PFSK-1 (cell line): ENCODE measurements at regions not wholly inside any gene's neighbourhood (a gene's known extent, or its start where the extent isn't known, plus 50 kb on each side); places are given as distances from the start of the nearest gene placed in this dataset.

Experiments used
- FOXP2 ChIP-seq: optimal IDR thresholded peaks from 2 replicates; pipeline ENCODE3; 2011; ENCODE audit warnings: borderline replicate concordance, control low read depth, inconsistent platforms; ENCODE audit not compliant: insufficient read depth; ENCODE audit errors: extremely low read length, extremely low read depth
- POLR2AphosphoS5 ChIP-seq: IDR thresholded peaks from 2 replicates; pipeline ENCODE4 v1.6.1; 2012; ENCODE audit warnings: low read depth, mild to moderate bottlenecking, control low read depth, low read length, moderate library complexity
- REST ChIP-seq, 2 experiments: IDR thresholded peaks; 2 replicates each; pipeline versions ENCODE4 v1.6.1 to v1.8.0; 2011 to 2012; ENCODE audit warnings: low read depth in 2 of 2, low read length in 2 of 2, control low read depth in 1 of 2, inconsistent platforms in 1 of 2, mild to moderate bottlenecking in 1 of 2, moderate library complexity in 1 of 2; ENCODE audit not compliant: insufficient read depth in 1 of 2
- SIN3A ChIP-seq: IDR thresholded peaks from 2 replicates; pipeline ENCODE4 v1.6.1; 2012; ENCODE audit warnings: mild to moderate bottlenecking, low read length, moderate library complexity, borderline replicate concordance; ENCODE audit not compliant: insufficient read depth
- TAF1 ChIP-seq: IDR thresholded peaks from 2 replicates; pipeline ENCODE4 v1.6.1; 2012; ENCODE audit warnings: low read length, control low read depth, borderline replicate concordance; ENCODE audit not compliant: insufficient read depth

- TF ChIP-seq POLR2AphosphoS5 (no peak), FOXP2 (no peak), TAF1 (no peak), REST (IDR thresholded peaks at IDR 0.05; ENCODE audit: insufficient read depth in 1 of 2, low read depth in 2 of 2, low read length in 2 of 2) (no peak), SIN3A (no peak)
Measured at GRCh38 chrX:40437348-40437747, 143.4 kb upstream of the ATP6AP2 start.

DNA sequence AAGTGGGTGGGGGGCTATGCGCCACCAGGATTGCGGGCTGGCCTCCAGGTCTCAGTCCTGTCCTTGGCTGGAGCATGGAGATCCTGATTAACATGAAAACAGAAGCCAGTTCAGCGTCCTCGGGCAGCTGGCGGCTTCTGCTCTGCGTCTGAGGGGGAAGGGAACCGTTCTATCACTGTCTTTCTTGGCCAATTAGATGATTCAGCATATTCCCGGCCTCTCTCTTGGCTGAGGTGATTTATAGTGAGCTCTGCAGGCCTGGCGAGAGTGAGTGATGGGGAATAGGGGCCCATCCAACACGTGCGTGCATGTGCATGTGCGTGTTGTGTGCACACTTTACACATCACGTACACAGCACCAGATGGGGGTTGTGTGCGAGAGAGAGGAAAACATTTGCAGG lies 145.8 kb upstream of the ATP6AP2 start:
- TF ChIP-seq REST (IDR thresholded peaks at IDR 0.05; ENCODE audit: insufficient read depth in 1 of 2, low read depth in 2 of 2, low read length in 2 of 2) = no peak
- no peak for TF ChIP-seq SIN3A
- TF ChIP-seq TAF1 = no peak
- no peak for TF ChIP-seq POLR2AphosphoS5
- no peak for TF ChIP-seq FOXP2

- TF ChIP-seq SIN3A = no peak
- no peak for TF ChIP-seq TAF1
Measured at GRCh38 chrX:40434443-40434842, 146.3 kb upstream of the ATP6AP2 start.

- TF ChIP-seq REST (IDR thresholded peaks at IDR 0.05; ENCODE audit: insufficient read depth in 1 of 2, low read depth in 2 of 2, low read length in 2 of 2) (no peak), FOXP2 (no peak), SIN3A (no peak), TAF1 (no peak), POLR2AphosphoS5 (no peak)
Measured at GRCh38 chrX:40433160-40433559, 147.6 kb upstream of the ATP6AP2 start.

- no peak for TF ChIP-seq SIN3A
- no peak for TF ChIP-seq REST (IDR thresholded peaks at IDR 0.05; ENCODE audit: insufficient read depth in 1 of 2, low read depth in 2 of 2, low read length in 2 of 2)
- no peak for TF ChIP-seq POLR2AphosphoS5
- no peak for TF ChIP-seq FOXP2
- TF ChIP-seq TAF1 = no peak
Measured at GRCh38 chrX:40424259-40424658, 156.5 kb upstream of the ATP6AP2 start.
